ENCODE measurements at regions not wholly inside any gene's neighbourhood (a gene's known extent, or its start where the extent isn't known, plus 50 kb on each side); places are given as distances from the start of the nearest gene placed in this dataset.

DNA sequence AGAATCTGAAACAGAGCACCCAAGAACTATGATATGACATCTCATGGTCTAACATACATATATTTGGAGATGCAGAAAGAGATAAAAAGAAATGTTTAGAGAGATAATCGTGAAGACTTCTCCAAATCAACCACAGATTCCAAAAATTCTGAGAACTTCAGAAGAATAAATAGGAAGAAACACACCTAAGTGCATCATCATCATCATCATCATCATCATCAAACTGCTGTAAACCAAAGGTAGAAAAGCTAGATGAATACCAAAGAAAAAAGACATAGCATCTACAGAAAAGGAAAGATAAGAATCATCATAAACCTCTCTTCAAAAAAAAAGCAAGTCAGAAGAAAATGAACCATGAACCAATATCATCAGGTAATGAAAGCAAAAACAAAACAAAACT is 124.2 kb downstream of the PPP1R3A start:
- H3K27ac ChIP-seq: no peak overlapping the region
- H3K4me1 ChIP-seq: no peaks in the 10 kb centered on the region
- no peaks in the 10 kb centered on the region for H3K36me3 ChIP-seq
- no peaks in the 10 kb centered on the region for H3K9me3 ChIP-seq
- no peak for DNase-seq (ENCODE audit: low spot score)
- no peaks in the 10 kb centered on the region for H3K27me3 ChIP-seq
- TF ChIP-seq, protein P1, sequence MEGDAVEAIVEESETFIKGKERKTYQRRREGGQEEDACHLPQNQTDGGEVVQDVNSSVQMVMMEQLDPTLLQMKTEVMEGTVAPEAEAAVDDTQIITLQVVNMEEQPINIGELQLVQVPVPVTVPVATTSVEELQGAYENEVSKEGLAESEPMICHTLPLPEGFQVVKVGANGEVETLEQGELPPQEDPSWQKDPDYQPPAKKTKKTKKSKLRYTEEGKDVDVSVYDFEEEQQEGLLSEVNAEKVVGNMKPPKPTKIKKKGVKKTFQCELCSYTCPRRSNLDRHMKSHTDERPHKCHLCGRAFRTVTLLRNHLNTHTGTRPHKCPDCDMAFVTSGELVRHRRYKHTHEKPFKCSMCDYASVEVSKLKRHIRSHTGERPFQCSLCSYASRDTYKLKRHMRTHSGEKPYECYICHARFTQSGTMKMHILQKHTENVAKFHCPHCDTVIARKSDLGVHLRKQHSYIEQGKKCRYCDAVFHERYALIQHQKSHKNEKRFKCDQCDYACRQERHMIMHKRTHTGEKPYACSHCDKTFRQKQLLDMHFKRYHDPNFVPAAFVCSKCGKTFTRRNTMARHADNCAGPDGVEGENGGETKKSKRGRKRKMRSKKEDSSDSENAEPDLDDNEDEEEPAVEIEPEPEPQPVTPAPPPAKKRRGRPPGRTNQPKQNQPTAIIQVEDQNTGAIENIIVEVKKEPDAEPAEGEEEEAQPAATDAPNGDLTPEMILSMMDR (IDR thresholded peaks at IDR 0.05): no peak
- H3K4me3 ChIP-seq: no peak overlapping the region

DNA sequence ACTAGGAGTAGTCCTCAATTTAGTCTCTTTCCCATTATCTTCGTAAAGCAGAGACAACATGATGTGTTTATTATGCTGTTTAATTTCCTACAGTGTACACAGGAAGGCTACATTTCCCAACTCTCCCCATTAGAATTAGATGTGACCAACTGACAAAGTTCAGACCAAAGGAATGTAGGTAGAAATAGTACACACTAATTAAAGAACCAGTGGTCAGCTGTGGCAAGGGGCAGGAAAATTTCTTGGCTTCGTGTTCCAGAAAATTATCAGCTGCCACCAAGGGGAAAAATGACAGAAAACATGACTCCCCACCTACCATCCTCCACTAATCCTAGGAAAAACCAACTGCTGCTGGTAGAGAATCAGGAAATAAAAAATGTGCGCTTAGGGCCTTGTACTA is 125.6 kb downstream of the PPP1R3A start:
- no peaks in the 10 kb centered on the region for H3K36me3 ChIP-seq
- TF ChIP-seq, protein P1 (IDR thresholded peaks at IDR 0.05): no peak
- H3K9me3 ChIP-seq: no peaks in the 10 kb centered on the region
- no peak overlapping the region for H3K4me3 ChIP-seq
- no peak overlapping the region for H3K27ac ChIP-seq
- no peaks in the 10 kb centered on the region for H3K27me3 ChIP-seq
- no peaks in the 10 kb centered on the region for H3K4me1 ChIP-seq
- DNase-seq (ENCODE audit: low spot score): no peak

DNA sequence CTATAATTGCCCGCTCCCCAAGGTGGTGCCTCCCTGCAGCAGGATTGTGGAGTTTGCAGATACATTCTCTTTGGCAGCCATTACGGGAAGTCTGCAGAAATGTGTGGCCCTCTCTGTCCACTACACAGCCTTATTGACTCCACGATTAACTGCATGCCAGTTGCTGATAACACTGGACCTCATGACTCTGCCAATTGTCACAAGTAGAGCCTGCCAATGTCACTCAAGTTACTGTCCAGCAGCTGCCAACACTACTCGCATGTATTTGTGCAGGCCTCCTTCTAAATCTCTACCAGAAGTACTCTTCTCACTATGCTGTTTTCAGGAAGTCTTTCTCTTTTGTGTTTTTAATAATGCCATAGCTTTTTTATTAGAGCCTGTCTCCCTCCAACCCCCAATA is 128.8 kb downstream of the PPP1R3A start:
- H3K9me3 ChIP-seq: no peaks in the 10 kb centered on the region
- no peak overlapping the region for H3K4me3 ChIP-seq
- TF ChIP-seq, protein P1 (IDR thresholded peaks at IDR 0.05): no peak
- H3K27me3 ChIP-seq: no peaks in the 10 kb centered on the region
- DNase-seq (ENCODE audit: low spot score): no peak
- H3K36me3 ChIP-seq: no peaks in the 10 kb centered on the region
- no peaks in the 10 kb centered on the region for H3K4me1 ChIP-seq
- H3K27ac ChIP-seq: peak overlapping the region in 1 of 2 donors; percentile 30

DNA sequence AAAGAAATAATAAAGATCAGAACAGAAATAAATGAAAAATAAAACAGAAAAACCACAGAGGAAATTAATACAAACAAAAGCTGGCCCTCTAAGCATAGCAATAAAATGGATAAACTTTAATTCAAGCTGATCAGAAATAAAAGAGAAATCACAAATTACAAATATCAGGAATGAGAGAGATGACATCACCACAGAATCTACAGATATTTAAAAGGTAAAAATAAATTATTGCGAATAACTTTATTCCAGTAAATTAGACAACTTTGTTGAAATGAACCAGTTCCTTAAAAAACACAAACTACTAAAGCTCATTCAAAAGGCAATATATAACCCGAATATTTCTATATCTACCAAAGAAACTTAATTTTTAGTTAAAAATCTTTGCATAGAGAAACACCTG is 131.7 kb downstream of the PPP1R3A start:
- Histone ChIP-seq H3K27ac (no peak overlapping the region), H3K36me3 (no peaks in the 10 kb centered on the region), H3K9me3 (no peaks in the 10 kb centered on the region), H3K4me1 (no peaks in the 10 kb centered on the region), H3K27me3 (no peaks in the 10 kb centered on the region), H3K4me3 (no peak overlapping the region)
- DNase-seq (ENCODE audit: low spot score): no peak
- TF ChIP-seq, protein P1 (IDR thresholded peaks at IDR 0.05): no peak

DNA sequence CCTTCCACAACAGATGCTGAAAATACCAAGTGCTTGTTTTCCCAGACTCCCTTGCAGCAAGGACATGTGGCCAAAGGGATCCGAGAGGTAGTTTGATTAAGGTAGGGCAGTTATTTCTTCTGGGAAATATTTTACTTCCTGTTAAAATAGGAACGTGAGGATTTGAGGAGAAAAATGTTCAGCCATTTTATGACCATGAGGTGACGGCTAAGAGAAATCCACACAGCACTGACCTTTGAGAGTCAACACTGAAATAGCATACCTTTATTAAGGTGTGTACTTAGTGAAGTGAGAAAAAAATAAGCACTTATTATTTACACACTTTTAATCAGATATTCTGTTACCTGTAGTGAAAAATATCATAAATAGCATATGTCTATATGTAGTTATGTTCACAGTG is 133.9 kb downstream of the PPP1R3A start:
- Histone ChIP-seq H3K27me3 (no peaks in the 10 kb centered on the region), H3K4me3 (no peak overlapping the region), H3K27ac (no peak overlapping the region), H3K36me3 (no peaks in the 10 kb centered on the region), H3K9me3 (no peaks in the 10 kb centered on the region), H3K4me1 (no peaks in the 10 kb centered on the region)
- no peak for DNase-seq (ENCODE audit: low spot score)
- TF ChIP-seq, protein P1 (IDR thresholded peaks at IDR 0.05): no peak

DNA sequence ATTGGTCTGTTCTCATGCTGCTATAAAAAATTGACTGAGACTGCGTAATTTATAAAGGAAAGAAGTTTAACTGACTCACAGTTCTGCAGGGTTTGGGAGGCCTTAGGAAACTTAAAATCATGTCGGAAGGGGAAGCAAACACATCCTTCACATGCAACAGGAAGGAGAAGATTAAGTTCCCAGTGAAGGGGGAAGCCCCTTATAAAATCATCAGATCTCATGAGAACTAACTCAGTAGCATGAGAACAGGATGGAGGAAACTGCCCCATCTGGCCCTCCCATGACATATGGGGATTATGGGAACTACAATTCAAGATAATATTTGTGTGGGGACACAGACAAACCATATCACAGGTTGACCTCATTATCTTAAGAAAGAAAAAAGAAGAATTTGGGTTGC is 134.5 kb downstream of the PPP1R3A start:
- H3K4me1 ChIP-seq: no peaks in the 10 kb centered on the region
- TF ChIP-seq, protein P1 (IDR thresholded peaks at IDR 0.05): no peak
- DNase-seq (ENCODE audit: low spot score): no peak

More for the DNA sequence above, 134.5 kb downstream of the PPP1R3A start:
- Histone ChIP-seq H3K9me3 (no peaks in the 10 kb centered on the region), H3K4me3 (no peak overlapping the region), H3K27me3 (no peaks in the 10 kb centered on the region), H3K36me3 (no peaks in the 10 kb centered on the region), H3K27ac (no peak overlapping the region)

Measured in right atrium auricular region (tissue), 2 donors.